HFF-Myc (cell line): ENCODE measurements at regions not wholly inside any gene's neighbourhood (a gene's known extent, or its start where the extent isn't known, plus 50 kb on each side); places are given as distances from the start of the nearest gene placed in this dataset.

Source experiments
- DNase-seq: peaks from one replicate; pipeline ENCODE4 v3.0.0-alpha.2; 2011; ENCODE audit warnings: low read depth; ENCODE audit errors: extremely low read depth
- H3K4me3 ChIP-seq: replicated peaks from 2 replicates; pipeline ENCODE4 v1.5.1; 2011; ENCODE audit warnings: low read depth, mild to moderate bottlenecking, control low read depth, low read length
- TF ChIP-seq, protein P1 (sequence below): IDR thresholded peaks from 2 replicates; pipeline ENCODE4 v1.5.1; 2012; ENCODE audit warnings: mild to moderate bottlenecking, low read depth, low read length, control low read depth; ENCODE audit errors: missing control alignments

DNA sequence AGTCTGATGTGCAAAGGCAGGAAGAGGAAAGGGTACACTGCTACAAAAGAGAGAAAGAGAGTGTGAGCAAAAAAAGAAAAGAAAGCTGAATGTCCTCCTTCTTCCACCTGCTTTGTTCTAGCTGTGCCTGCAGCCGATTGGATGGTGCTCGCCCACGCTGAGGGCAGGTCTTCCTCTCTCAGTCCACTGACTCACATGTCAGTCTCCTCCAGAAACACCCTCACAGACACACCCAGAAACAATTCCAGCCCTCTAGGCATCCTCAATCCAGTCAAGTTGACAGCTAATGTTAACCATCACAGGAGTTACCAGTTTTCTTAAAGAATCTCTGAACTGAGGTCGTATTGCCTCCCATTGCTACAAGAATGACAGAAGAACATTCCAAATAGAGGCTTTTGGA lies 411.9 kb upstream of the SASH1 start:
- DNase-seq = no peak
- TF ChIP-seq, protein P1, sequence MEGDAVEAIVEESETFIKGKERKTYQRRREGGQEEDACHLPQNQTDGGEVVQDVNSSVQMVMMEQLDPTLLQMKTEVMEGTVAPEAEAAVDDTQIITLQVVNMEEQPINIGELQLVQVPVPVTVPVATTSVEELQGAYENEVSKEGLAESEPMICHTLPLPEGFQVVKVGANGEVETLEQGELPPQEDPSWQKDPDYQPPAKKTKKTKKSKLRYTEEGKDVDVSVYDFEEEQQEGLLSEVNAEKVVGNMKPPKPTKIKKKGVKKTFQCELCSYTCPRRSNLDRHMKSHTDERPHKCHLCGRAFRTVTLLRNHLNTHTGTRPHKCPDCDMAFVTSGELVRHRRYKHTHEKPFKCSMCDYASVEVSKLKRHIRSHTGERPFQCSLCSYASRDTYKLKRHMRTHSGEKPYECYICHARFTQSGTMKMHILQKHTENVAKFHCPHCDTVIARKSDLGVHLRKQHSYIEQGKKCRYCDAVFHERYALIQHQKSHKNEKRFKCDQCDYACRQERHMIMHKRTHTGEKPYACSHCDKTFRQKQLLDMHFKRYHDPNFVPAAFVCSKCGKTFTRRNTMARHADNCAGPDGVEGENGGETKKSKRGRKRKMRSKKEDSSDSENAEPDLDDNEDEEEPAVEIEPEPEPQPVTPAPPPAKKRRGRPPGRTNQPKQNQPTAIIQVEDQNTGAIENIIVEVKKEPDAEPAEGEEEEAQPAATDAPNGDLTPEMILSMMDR = no peak
- H3K4me3 ChIP-seq = no peak overlapping the region

DNA sequence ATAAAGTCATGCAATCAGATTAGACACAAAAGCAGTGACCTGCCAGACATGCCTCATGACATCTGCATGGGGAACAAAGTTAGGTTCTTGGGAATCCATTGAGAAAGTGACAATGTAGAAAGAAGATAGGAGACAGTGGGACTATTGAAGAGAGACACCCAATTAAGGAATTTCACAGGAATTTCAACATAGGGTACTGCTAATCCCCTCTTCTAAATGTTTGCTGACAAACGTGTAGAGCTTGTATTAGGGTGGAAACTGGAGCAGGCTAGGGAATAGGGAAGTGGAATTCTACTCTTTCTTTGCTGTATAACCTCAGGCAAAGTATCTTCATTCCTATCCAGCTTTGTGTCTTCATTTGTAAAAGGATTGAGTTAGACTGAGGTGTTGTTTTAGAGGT lies 409.4 kb upstream of the SASH1 start:
- no peak overlapping the region for H3K4me3 ChIP-seq
- TF ChIP-seq, protein P1 = no peak
- DNase-seq = no peak

DNA sequence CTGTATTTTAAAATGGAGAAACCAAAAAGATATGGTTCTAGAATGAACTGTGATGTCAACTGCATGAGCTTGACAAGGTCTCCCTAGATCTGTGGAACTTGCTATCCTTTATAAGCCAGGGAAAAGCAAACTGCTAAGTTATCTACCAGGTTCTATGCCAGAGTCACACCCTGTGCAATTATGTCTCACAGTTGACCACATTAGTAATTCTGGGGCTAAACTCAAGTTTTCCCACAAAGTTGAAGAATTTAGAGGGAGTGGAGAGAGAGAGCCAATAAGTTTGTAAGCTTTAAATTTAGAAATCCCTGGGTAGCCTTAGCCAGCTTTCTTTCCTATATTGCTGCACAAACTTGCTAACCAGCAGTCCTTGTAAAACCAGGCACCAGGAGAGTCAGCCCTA lies 407.0 kb upstream of the SASH1 start:
- DNase-seq = no peak
- TF ChIP-seq, protein P1 = no peak
- no peak overlapping the region for H3K4me3 ChIP-seq

DNA sequence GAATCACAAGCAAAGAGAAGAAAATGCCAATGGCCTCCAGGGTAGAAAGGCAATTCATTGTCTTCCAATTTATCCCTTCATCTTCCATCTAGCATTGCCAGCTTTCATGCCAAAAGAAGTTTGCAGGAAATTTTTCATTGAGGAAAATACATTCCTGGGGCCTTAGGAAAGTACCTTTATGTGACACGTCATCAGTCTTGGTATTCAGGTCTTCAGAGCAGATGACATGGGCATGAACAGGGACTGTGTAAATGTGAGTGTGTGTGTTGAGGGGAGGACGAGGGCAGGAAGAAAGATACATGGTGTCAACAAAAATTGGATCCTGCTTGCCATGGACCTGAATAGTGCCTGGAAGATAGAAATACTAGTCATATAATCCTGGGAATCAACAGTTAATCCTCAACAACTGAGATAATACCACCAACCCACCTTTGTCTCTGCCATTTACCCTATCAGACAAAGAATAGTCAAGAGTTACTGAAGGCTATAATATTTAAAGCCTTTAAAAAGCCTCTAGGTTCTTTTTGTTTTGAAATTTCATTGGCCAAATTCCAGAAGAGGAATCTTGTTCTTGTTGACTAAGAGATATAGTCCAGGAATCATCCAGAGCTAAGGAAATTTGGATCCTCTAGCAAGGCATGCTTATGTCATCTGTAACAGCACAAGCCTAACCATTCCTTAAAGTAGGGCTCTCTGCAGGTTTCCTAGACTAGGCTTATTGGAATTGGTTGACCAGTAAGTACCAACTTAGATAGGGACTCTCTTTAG lies 405.8 kb upstream of the SASH1 start:
- TF ChIP-seq, protein P1 = no peak
- H3K4me3 ChIP-seq = no peak overlapping the region
- DNase-seq = no peak

DNA sequence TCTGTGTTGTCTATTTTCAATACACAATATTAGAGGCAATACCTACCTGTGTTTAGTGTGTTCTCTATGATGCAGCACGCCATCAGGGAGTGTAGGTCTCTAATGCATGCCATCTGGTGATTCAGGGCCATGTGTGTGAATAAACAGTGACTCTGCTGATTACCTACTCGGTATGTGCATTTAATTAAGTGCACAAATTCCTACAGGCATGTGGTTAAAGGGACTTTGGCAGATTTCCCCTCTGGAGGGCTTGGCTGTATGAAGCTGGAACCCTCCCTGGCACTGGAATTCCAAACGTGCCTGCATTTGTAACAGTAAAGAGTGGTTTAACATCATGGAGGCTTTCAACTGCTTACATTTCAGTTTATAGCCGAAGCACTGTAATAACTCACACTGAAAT lies 401.5 kb upstream of the SASH1 start:
- DNase-seq = peak; percentile 81
- TF ChIP-seq, protein P1 = no peak

DNA sequence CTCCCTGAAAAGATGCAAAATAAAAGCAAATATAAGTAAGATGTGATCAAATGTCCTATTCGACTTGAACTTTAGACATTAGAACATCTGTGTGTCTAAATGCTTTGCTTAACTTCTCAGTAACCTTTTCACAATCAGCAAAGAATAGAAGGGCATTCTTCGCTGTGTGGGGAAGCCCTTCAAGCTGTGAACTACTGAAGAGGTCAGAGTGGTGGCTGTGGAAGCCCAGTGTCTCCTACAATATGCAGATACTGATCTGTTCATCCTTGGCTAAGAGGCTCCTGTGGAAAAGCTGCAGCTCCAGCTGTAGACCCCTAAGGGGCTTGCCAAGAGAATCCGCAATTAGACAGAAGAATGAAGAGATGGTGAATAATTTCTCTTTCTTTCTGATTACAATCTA lies 400.3 kb upstream of the SASH1 start:
- TF ChIP-seq, protein P1 = no peak

More for the DNA sequence above, 401.5 kb upstream of the SASH1 start:
- no peak overlapping the region for H3K4me3 ChIP-seq

DNA sequence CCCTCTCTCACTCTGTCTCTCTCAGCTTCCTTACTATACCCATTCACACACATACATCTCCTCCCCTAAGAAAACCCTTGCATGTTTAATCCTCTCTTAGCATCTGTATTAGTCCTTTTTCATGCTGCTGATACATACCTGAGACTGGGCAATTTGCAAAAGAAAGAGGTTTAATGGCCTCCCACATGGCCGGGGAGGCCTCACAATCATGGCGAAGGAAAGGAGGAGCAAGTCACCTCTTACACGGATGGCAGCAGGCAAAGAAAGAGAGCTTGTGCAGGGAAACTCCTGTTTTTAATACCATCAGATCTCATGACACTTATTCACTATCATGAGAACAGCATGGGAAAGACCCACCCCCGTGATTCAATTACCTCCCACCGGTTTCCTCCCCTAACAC lies 398.5 kb upstream of the SASH1 start:
- no peak overlapping the region for H3K4me3 ChIP-seq
- TF ChIP-seq, protein P1 = no peak
- DNase-seq = no peak

More for the DNA sequence above, 400.3 kb upstream of the SASH1 start:
- no peak overlapping the region for H3K4me3 ChIP-seq
- DNase-seq = no peak
